ENCODE measurements at regions not wholly inside any gene's neighbourhood (a gene's known extent, or its start where the extent isn't known, plus 50 kb on each side); places are given as distances from the start of the nearest gene placed in this dataset.

DNA sequence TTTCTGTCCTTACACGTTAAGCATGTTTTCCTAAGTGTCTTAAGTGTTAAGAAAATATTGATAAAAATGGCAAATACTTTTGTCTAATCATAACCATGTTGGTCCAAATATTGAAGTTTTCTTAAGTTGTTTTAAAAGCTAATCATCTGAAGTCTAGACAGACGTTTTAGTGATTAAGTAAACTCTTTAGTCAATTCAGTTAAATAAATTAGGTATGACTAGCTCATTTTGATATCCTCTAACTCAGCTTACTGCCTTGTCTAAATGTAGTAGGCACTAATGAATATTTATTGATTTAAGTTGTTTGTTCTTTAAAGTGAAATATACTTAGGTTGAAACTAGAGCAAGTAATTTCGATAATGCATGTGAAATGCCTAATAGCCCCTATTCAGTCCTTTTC, 471.8 kb upstream of the CHST9 start:
- H3K9ac ChIP-seq (ENCODE audit: insufficient read depth in 1 of 2, low read length in 2 of 2), result no peak overlapping the region
- TF ChIP-seq, protein P1, sequence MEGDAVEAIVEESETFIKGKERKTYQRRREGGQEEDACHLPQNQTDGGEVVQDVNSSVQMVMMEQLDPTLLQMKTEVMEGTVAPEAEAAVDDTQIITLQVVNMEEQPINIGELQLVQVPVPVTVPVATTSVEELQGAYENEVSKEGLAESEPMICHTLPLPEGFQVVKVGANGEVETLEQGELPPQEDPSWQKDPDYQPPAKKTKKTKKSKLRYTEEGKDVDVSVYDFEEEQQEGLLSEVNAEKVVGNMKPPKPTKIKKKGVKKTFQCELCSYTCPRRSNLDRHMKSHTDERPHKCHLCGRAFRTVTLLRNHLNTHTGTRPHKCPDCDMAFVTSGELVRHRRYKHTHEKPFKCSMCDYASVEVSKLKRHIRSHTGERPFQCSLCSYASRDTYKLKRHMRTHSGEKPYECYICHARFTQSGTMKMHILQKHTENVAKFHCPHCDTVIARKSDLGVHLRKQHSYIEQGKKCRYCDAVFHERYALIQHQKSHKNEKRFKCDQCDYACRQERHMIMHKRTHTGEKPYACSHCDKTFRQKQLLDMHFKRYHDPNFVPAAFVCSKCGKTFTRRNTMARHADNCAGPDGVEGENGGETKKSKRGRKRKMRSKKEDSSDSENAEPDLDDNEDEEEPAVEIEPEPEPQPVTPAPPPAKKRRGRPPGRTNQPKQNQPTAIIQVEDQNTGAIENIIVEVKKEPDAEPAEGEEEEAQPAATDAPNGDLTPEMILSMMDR (IDR thresholded peaks at IDR 0.05; ENCODE audit: control extremely low read depth, extremely low read depth), result no peak
- H3K4me1 ChIP-seq (ENCODE audit: control insufficient read depth in 5 of 5, insufficient read depth in 5 of 5, low read length in 5 of 5), result peaks cover 0 to 13% (median 0%) of the 10 kb centered on the region in 5 donors
- H3K27ac ChIP-seq (ENCODE audit: low read depth in 1 of 2, low read length in 1 of 2), result no peak overlapping the region
- no peaks in the 10 kb centered on the region for H3K9me3 ChIP-seq (ENCODE audit: control insufficient read depth in 4 of 4, insufficient read depth in 3 of 4, low read length in 3 of 4)
- WGBS, 2 donors, result 32 to 57% methylated on average over 3 of the region's 3 CpGs
- ATAC-seq (ENCODE audit: insufficient read depth, low FRiP score) (no peak), DNase-seq (peak in 2 of 3 donors; percentile 4 to 5)
- no peaks in the 10 kb centered on the region for H3K36me3 ChIP-seq (ENCODE audit: control insufficient read depth in 4 of 4, insufficient read depth in 4 of 4, low read length in 4 of 4)
- no peak overlapping the region for H3K4me3 ChIP-seq
- no peaks in the 10 kb centered on the region for H3K27me3 ChIP-seq (ENCODE audit: control insufficient read depth in 3 of 3, insufficient read depth in 3 of 3, low read length in 2 of 3)

DNA sequence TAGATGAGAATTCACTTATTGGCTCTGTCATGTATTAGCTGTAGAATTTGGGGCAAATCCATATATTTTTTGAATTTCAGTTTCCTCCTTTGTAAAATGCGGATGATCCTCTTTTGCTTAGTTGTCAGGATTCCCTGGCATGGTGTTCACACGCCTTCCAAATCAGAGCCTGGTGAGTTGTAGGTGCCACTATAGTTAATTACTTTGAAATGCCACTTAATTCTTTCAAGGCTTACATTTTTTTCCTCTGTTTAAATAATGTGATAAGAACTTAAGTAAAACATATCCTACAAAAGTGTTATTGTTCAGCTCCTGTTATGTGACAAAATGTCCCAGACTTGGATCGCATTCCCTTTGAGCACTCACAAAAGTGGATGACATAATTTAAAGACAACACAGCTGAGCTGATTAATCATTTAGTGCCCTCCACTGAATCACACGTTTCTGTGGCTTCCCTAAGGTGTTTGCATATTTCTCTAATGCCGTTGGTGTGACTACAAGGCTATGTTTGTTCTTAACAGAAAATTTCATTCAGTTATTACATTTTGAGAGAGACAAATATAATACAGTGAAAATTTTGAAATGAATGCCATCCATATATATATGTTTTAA, 471.2 kb upstream of the CHST9 start:
- Histone ChIP-seq H3K36me3 (ENCODE audit: control insufficient read depth in 4 of 4, insufficient read depth in 4 of 4, low read length in 4 of 4) (no peaks in the 10 kb centered on the region), H3K4me1 (ENCODE audit: control insufficient read depth in 5 of 5, insufficient read depth in 5 of 5, low read length in 5 of 5) (peaks cover 0 to 14% (median 0%) of the 10 kb centered on the region in 5 donors), H3K27me3 (ENCODE audit: control insufficient read depth in 3 of 3, insufficient read depth in 3 of 3, low read length in 2 of 3) (no peaks in the 10 kb centered on the region), H3K9ac (ENCODE audit: insufficient read depth in 1 of 2, low read length in 2 of 2) (no peak overlapping the region), H3K9me3 (ENCODE audit: control insufficient read depth in 4 of 4, insufficient read depth in 3 of 4, low read length in 3 of 4) (no peaks in the 10 kb centered on the region), H3K4me3 (no peak overlapping the region), H3K27ac (ENCODE audit: low read depth in 1 of 2, low read length in 1 of 2) (no peak overlapping the region)
- ATAC-seq (ENCODE audit: insufficient read depth, low FRiP score) (peak; percentile 68), DNase-seq (peak; percentile 5 to 41 (median 14))
- TF ChIP-seq, protein P1 (IDR thresholded peaks at IDR 0.05; ENCODE audit: control extremely low read depth, extremely low read depth), result no peak
- WGBS, 2 donors, result 40 to 60% methylated on average over 5 of the region's 5 CpGs

DNA sequence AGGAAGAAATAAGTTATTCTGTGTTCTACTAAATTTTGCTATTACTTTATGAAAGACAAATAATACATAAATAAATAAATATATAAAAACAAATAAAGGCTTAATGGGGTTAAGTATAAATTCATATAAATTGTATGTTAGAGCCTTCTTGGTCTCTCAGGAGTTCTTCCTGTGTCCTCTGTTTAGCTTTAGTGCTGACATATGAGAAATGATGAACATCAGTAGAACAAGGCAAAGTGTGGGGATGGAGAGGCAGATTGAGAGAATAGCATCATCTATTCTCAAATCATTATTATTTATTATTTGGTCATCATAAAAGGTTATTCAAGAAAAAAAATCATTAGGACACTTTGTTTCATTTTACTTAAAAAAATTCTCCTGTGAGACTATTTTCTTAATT, 468.1 kb upstream of the CHST9 start:
- peaks cover 0 to 14% (median 0%) of the 10 kb centered on the region in 5 donors for H3K4me1 ChIP-seq (ENCODE audit: control insufficient read depth in 5 of 5, insufficient read depth in 5 of 5, low read length in 5 of 5)
- H3K4me3 ChIP-seq, result no peak overlapping the region
- DNase-seq (no peak), ATAC-seq (ENCODE audit: insufficient read depth, low FRiP score) (no peak)
- no peaks in the 10 kb centered on the region for H3K27me3 ChIP-seq (ENCODE audit: control insufficient read depth in 3 of 3, insufficient read depth in 3 of 3, low read length in 2 of 3)
- no peak overlapping the region for H3K9ac ChIP-seq (ENCODE audit: insufficient read depth in 1 of 2, low read length in 2 of 2)
- TF ChIP-seq, protein P1 (IDR thresholded peaks at IDR 0.05; ENCODE audit: control extremely low read depth, extremely low read depth), result no peak
- H3K27ac ChIP-seq (ENCODE audit: low read depth in 1 of 2, low read length in 1 of 2), result no peak overlapping the region
- H3K36me3 ChIP-seq (ENCODE audit: control insufficient read depth in 4 of 4, insufficient read depth in 4 of 4, low read length in 4 of 4), result no peaks in the 10 kb centered on the region
- H3K9me3 ChIP-seq (ENCODE audit: control insufficient read depth in 4 of 4, insufficient read depth in 3 of 4, low read length in 3 of 4), result no peaks in the 10 kb centered on the region

All from lung (tissue), 11 donors.